22Rv1 (cell line): ENCODE measurements at regions not wholly inside any gene's neighbourhood (a gene's known extent, or its start where the extent isn't known, plus 50 kb on each side); places are given as distances from the start of the nearest gene placed in this dataset.
"Not testable (repeated sequence)": the region's sequence is repeated elsewhere in the genome, so short reads cannot be mapped to it uniquely, and the experiment has no call there.

Experiments used
- ZFX ChIP-seq: fragments of 450-650 bp; IDR thresholded peaks from 2 replicates; pipeline ENCODE4 v1.6.1; 2017; ENCODE audit warnings: antibody characterized with exemption, borderline replicate concordance
- TF ChIP-seq, protein P1 (sequence below): fragments of 450-650 bp; IDR thresholded peaks from 2 replicates; pipeline ENCODE4 v1.5.1; 2017; ENCODE audit warnings: mild to moderate bottlenecking

GRCh38 chr21:13963259-13963658 lies 247.5 kb downstream of the LIPI start:
- TF ChIP-seq, protein P1, sequence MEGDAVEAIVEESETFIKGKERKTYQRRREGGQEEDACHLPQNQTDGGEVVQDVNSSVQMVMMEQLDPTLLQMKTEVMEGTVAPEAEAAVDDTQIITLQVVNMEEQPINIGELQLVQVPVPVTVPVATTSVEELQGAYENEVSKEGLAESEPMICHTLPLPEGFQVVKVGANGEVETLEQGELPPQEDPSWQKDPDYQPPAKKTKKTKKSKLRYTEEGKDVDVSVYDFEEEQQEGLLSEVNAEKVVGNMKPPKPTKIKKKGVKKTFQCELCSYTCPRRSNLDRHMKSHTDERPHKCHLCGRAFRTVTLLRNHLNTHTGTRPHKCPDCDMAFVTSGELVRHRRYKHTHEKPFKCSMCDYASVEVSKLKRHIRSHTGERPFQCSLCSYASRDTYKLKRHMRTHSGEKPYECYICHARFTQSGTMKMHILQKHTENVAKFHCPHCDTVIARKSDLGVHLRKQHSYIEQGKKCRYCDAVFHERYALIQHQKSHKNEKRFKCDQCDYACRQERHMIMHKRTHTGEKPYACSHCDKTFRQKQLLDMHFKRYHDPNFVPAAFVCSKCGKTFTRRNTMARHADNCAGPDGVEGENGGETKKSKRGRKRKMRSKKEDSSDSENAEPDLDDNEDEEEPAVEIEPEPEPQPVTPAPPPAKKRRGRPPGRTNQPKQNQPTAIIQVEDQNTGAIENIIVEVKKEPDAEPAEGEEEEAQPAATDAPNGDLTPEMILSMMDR = not testable (repeated sequence)
- not testable (repeated sequence) for TF ChIP-seq ZFX
